ENCODE measurements at regions not wholly inside any gene's neighbourhood (a gene's known extent, or its start where the extent isn't known, plus 50 kb on each side); places are given as distances from the start of the nearest gene placed in this dataset.

DNA sequence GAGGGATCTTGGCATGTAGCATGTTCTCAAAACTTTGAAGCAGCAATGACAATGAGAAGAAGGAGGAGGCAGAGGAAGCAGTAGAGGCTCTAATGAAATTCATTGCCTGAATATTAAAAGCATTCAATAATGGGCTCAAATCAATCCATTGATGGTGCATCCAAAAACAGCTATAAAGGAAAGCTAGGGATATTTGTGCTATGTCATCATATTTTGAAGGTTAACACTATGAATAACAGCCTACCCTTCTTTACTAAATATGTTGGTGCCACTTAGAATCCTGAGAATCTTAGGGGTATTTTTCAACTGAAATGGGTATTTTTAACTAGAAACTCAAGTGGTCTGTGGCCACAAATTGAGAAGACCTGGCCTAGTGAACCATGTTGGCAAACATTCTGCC lies 153.7 kb downstream of the SETD4 start:
- Mint-ChIP-seq H3K27ac (ENCODE audit: unreplicated experiment) (no peak overlapping the region), H3K4me3 (no peak overlapping the region), H3K9me3 (peaks cover 8% of the 10 kb centered on the region), H3K27me3 (ENCODE audit: low read depth) (no peaks in the 10 kb centered on the region), H3K4me1 (no peaks in the 10 kb centered on the region), H3K36me3 (ENCODE audit: low read depth) (peaks cover 2% of the 10 kb centered on the region)
- no peak for DNase-seq (ENCODE audit: low read depth, low spot score)
- TF ChIP-seq, protein P1, sequence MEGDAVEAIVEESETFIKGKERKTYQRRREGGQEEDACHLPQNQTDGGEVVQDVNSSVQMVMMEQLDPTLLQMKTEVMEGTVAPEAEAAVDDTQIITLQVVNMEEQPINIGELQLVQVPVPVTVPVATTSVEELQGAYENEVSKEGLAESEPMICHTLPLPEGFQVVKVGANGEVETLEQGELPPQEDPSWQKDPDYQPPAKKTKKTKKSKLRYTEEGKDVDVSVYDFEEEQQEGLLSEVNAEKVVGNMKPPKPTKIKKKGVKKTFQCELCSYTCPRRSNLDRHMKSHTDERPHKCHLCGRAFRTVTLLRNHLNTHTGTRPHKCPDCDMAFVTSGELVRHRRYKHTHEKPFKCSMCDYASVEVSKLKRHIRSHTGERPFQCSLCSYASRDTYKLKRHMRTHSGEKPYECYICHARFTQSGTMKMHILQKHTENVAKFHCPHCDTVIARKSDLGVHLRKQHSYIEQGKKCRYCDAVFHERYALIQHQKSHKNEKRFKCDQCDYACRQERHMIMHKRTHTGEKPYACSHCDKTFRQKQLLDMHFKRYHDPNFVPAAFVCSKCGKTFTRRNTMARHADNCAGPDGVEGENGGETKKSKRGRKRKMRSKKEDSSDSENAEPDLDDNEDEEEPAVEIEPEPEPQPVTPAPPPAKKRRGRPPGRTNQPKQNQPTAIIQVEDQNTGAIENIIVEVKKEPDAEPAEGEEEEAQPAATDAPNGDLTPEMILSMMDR (conservative IDR thresholded peaks at IDR 0.05), result no peak

DNA sequence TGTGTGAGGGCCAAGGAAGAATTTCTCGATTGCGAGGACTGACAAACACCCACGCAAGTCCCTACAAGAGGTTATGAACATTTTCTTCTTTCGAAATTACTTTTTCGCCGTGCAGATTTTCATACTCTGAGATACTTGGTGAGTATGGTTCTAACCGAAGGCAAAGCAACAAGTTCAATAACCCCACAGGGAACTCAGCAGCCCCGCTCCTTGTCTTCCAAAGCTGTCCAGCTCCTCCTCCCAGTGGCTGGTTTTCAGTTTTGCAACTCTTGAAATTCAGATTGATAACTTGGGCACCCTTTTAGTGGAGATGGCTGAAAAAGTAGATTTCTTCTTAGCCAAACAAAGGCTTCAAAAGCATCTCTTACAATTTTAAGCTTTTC lies 154.4 kb downstream of the SETD4 start:
- TF ChIP-seq, protein P1 (conservative IDR thresholded peaks at IDR 0.05), result no peak
- Mint-ChIP-seq H3K27me3 (ENCODE audit: low read depth) (no peaks in the 10 kb centered on the region), H3K4me1 (no peaks in the 10 kb centered on the region), H3K36me3 (ENCODE audit: low read depth) (peaks cover 2% of the 10 kb centered on the region), H3K9me3 (peaks cover 8% of the 10 kb centered on the region), H3K4me3 (no peak overlapping the region), H3K27ac (ENCODE audit: unreplicated experiment) (no peak overlapping the region)
- no peak for DNase-seq (ENCODE audit: low read depth, low spot score)

DNA sequence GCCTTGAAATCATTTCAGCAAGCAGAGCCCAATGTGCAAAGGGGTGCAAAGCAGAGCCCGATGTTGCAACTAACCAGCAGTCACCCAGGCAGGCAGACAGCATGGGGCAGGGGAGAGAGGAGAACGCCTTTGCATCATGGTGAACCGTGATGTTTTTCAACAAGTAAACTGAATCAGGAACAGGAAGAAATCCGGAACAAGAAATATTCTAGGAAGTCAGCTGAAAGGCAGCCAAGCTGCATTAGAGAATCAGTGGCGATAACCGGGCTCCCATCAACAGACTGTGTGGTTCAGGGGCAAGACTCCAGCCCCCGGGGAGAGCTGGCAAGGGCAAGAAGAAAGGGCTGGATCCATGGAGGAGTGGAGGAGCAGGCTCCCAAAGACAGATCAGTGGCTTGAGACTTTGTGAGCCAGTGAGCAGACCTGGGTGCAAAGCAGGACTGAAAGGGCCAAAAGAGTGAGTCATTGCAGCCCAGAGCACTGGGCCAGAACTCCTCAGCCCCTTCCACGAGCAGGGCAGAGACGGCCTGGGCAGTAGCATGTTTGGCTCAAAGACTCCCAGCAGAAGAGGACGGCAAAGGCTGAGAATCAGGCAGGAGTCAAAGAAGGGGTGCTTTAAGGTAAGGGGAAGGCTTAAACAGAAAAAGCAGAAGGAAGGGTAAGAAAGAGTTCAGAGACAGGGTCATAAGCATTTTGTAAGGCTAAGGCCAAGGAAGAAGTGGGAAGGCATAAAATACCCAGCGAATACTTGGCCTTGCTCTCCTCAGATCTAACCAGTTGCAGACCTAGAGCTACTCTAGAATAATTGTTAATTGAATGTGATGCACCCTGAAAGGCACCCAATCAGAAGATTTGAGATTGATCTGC lies 155.0 kb downstream of the SETD4 start:
- no peak overlapping the region for H3K27ac Mint-ChIP-seq (ENCODE audit: unreplicated experiment)
- H3K36me3 Mint-ChIP-seq (ENCODE audit: low read depth), result peaks cover 2% of the 10 kb centered on the region
- no peak for DNase-seq (ENCODE audit: low read depth, low spot score)
- no peaks in the 10 kb centered on the region for H3K27me3 Mint-ChIP-seq (ENCODE audit: low read depth)
- H3K4me1 Mint-ChIP-seq, result no peaks in the 10 kb centered on the region
- TF ChIP-seq, protein P1 (conservative IDR thresholded peaks at IDR 0.05), result no peak
- peaks cover 4% of the 10 kb centered on the region for H3K9me3 Mint-ChIP-seq
- H3K4me3 Mint-ChIP-seq, result no peak overlapping the region

DNA sequence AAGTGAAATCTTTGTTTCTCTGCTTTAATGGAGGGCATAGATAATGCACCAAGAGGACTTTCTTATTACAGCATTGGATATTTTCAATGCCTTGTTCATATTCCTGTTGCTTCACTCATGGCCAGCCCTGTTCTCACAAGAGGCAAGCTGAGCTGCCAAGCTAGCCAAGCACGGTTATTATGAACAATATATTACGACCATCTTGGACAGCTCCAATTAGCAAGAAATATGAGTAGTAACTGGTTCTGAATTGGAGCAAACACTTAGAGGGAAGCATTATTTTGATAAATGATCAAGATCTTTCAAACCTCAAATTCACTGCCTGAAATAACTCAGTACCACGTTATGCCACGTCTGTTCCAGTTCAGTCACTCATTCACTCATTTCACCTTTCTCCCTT lies 159.8 kb downstream of the SETD4 start:
- Mint-ChIP-seq H3K4me1 (no peaks in the 10 kb centered on the region), H3K9me3 (peaks cover 10% of the 10 kb centered on the region), H3K27me3 (ENCODE audit: low read depth) (no peaks in the 10 kb centered on the region), H3K36me3 (ENCODE audit: low read depth) (peaks cover 2% of the 10 kb centered on the region), H3K4me3 (no peak overlapping the region), H3K27ac (ENCODE audit: unreplicated experiment) (no peak overlapping the region)
- TF ChIP-seq, protein P1 (conservative IDR thresholded peaks at IDR 0.05), result no peak
- no peak for DNase-seq (ENCODE audit: low read depth, low spot score)

DNA sequence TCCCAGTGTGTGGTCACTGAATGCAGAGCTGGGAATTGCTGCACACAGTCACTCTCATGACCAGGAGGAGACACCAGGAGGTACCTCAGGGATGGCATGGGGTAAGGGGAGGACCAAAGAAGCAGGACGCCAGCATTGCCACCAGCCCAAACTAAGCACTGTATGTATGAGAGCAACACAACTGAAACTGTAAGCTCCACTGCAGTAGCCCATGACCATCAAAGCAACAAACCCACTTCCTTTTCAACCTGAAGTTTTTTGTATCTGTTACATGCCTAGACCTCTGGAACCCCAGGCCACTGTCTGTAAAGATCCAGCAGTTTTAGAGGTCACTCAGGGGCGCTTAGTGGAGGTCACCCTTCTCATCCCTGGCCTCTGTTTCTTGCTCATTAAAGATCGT lies 164.3 kb downstream of the SETD4 start:
- TF ChIP-seq, protein P1 (conservative IDR thresholded peaks at IDR 0.05), result no peak
- no peaks in the 10 kb centered on the region for H3K36me3 Mint-ChIP-seq (ENCODE audit: low read depth)
- no peak overlapping the region for H3K27ac Mint-ChIP-seq (ENCODE audit: unreplicated experiment)
- no peak for DNase-seq (ENCODE audit: low read depth, low spot score)
- H3K4me3 Mint-ChIP-seq, result no peak overlapping the region
- H3K9me3 Mint-ChIP-seq, result peaks cover 6% of the 10 kb centered on the region
- no peaks in the 10 kb centered on the region for H3K27me3 Mint-ChIP-seq (ENCODE audit: low read depth)
- H3K4me1 Mint-ChIP-seq, result no peaks in the 10 kb centered on the region
